NCI-H2227 (cell line): ENCODE measurements at regions not wholly inside any gene's neighbourhood (a gene's known extent, or its start where the extent isn't known, plus 50 kb on each side); places are given as distances from the start of the nearest gene placed in this dataset.

Experiments used
- DNase-seq: peaks from one replicate; lab custom pipeline; 2025; ENCODE audit not compliant: unreplicated experiment; lab: John Stamatoyannopoulos, UW

- no peak for DNase-seq
These were observed 62.9 kb downstream of the NHLRC3 start for GRCh38 chr13:39100996-39101738.

GRCh38 chr13:39102981-39103490, 64.8 kb downstream of the NHLRC3 start:
- no peak for DNase-seq

- no peak for DNase-seq
These were observed 66.9 kb downstream of the NHLRC3 start for GRCh38 chr13:39105110-39105509.

GRCh38 chr13:39106216-39107005, 68.2 kb downstream of the NHLRC3 start:
- no peak for DNase-seq

DNA sequence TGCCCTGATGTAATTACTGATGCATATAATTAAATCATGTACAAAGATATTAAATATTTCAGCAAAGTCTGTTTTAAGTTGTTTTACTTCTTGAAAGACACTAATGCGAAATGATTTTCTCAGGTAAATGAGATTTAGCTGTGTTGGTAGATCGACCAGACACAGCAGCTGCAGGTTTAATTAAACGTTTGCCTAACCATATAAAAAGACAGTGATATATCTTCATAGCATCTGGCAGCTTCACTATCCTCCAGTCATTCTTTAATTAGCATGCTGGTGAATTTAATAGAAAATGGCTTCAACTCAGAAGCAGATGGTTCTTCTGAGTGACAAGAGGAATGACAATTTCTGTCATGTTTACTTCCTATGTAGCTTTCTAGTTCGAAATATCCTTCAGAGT, 69.3 kb downstream of the NHLRC3 start:
- DNase-seq: no peak

DNA sequence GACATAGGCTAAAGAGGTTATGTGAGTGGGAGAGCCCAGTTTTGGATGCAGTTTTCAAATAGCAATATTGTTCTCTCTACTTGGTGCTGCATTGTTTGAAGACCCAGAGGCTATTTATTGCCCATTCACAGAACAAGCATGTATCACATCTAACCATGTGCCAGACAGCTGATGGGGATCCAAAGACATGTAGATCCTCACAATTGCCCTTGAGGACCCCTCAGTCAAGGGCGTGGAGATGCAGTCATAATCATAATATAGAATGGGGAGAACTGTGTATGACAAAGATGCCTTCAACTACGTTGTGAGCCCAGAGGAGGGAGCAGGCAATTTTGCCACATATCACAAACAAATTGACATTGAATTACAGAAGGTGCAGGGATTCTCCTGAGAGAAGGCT, 70.5 kb downstream of the NHLRC3 start:
- DNase-seq: no peak

DNA sequence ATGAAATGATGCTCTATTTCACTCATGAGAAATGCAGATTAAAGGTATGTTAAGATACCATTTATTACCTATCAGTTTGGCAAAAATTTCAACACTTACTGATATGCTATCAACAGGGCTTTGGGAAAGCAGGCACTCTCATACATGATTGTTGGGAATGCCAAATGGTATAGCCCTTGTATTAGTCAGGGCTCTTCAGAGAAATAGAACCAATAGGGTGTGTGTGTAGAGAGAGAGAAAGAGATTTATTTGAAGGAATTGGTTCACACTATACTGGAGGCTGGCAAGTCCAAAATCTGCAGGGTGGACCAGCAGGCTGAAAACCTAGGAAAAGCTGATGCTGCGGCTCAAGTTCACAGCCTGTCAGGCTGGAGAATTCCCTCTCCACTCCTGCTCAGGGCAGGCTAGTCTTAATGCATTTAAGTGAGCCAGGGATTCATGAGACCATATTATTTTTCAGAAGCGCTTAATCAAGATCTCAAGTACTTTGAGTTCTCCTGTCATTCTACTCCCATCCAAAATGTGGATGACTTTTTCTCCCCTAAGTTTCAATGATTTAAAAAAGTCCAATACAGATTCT, 72.4 kb downstream of the NHLRC3 start:
- no peak for DNase-seq

GRCh38 chr13:39111145-39111544, 72.9 kb downstream of the NHLRC3 start:
- DNase-seq: no peak

DNA sequence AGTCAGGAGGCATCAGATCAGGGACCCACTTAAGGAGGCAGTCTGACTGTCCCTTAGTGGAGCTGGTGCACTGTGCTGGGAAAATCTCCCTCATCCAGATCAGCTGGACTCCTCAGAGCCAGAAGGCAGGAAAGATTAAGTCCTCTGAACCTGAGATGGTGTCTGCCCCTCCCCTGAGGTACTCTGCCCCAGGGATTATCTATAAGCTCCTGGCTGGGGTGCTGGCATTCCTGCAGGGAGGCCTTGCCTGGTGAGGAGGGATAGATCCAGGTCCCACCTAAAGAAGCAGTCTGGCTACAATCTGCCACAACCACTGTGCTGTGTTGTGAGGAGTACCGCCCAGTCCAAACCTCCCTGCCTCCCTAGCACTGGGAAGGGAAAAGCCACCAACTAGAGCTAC, 81.2 kb downstream of the NHLRC3 start:
- no peak for DNase-seq

DNA sequence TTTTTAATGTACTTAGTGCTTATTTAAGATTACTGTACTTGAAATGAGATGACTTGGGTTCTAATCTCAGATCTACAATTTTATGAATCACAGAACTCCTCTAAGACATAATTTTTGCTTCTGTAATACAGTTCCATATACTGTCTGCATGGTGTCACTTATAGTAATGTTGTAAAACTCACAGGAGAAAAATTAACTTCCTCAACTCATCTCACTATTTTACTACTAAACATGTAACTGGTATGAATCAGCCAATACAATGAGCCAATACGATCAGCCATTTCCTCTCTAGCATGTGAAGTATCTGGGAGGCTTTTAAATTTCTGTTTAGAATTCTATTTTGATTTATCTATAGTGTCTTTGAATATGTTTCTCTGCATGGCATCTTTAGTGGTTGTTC, 85.3 kb downstream of the NHLRC3 start:
- no peak for DNase-seq

DNA sequence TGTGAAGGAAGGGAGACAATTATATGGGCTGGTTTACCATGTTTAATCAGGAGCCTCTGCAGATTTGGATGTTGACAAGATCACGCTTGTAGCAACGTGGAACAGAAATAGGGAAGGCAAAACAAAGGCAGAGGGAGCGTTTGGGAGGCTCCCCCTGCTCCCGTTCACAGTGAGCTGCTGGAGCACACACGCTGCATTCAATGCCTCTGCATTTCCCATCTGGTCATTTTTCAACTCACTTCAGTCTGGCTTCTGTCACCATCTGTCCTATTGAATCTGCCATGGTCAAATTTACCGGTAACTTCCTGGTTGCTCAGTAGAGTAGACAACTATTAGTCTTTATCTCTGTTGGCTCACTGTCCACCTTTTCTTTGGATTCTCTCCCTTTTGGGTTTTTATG, 91.0 kb downstream of the NHLRC3 start:
- DNase-seq: no peak

GRCh38 chr13:39130301-39130700, 92.0 kb downstream of the NHLRC3 start:
- DNase-seq: no peak

- no peak for DNase-seq
These were observed 94.3 kb downstream of the NHLRC3 start for GRCh38 chr13:39132286-39133230.

DNA sequence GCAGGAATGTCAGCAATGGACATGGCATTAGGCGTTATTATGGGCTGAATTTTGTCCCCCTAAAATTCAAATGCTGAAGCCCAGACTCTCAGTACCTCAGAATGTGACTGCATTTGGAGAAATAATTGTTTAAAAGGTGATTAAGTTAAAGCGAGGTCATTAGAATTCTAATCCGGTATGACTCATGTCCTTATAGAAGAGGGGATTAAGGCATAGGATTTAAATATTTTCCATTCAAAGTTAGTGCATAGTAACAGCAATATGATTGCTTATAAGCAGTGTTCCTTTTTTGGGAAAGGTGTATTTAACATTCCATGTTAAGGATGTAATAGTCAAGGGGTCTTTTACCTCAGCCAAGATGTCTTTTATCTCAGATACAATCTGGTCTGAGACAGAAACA, 95.5 kb downstream of the NHLRC3 start:
- DNase-seq: no peak

- no peak for DNase-seq
These were observed 96.3 kb downstream of the NHLRC3 start for GRCh38 chr13:39134574-39134973.

DNA sequence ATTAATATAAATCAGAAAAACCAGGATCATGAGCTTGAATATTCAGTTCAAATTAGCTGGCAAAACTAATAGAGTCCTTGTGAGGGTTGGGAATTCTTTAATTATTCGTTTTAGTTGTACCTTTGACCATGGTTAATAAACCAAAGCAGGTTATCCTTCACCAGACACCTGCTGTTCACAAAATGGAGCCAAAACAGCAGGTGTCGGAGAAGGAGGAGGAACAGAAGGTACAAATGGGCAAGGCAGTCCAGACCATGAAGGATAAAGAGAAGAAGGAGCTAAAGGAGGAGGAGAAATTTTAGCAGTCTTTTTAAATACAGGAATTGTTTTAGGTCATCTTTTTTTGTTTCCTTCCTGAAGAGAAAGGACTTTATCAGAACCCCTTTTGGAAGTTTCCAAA, 106.1 kb downstream of the NHLRC3 start:
- DNase-seq: no peak

GRCh38 chr13:39144941-39145533, 106.8 kb downstream of the NHLRC3 start:
- DNase-seq: peak; percentile 39

DNA sequence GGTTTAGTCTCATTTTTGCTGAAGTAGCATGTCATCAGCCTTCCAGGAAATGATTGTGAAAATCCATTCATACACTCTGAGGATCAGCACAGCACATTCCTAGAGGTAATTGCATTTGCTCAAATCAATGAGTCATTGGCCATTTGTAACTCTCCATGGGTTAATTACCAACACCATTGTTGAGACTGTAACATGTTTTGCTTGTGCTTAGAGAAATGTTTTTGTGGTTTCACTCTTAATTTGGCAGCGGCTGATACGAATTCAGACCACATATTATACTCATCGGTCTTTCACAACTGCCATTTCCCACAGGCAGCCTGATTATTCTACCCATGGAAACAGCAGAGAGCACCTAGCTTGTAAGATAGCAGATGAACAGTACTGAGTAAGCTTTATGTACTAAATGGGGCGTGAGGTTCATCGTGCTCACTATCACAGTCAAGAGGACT, 110.3 kb downstream of the NHLRC3 start:
- no peak for DNase-seq

GRCh38 chr13:39149896-39150295, 111.6 kb downstream of the NHLRC3 start:
- no peak for DNase-seq

GRCh38 chr13:39154041-39154440, 115.8 kb downstream of the NHLRC3 start:
- DNase-seq: no peak
